ENCODE measurements at regions not wholly inside any gene's neighbourhood (a gene's known extent, or its start where the extent isn't known, plus 50 kb on each side); places are given as distances from the start of the nearest gene placed in this dataset.

GRCh38 chr13:77838271-77838670, 80.4 kb downstream of the EDNRB start:
- no peak for DNase-seq

DNA sequence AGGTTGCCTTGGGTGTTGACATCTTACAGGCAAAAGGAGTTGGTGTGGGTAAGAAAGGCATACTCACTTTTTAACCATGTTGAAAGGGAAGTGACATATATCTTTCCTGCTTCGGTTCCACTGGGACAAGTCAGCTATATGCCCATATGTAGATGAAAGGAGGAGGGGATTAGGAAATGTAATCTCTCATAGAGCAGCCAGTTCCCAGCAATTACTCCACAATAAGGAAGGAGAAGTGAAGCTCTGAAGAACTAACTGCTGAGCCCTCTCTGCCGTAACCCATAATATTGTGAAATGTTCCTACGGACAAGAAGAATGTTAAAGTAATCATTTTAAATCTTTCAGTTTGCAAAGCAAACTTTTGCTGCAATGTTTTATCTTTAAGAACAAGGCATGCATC, 82.2 kb downstream of the EDNRB start:
- DNase-seq = peak; percentile 4 to 28

- no peak for DNase-seq
Observed at GRCh38 chr13:77833331-77833863, 85.2 kb downstream of the EDNRB start.

- no peak for DNase-seq
Observed at GRCh38 chr13:77832339-77833100, 86.1 kb downstream of the EDNRB start.

DNA sequence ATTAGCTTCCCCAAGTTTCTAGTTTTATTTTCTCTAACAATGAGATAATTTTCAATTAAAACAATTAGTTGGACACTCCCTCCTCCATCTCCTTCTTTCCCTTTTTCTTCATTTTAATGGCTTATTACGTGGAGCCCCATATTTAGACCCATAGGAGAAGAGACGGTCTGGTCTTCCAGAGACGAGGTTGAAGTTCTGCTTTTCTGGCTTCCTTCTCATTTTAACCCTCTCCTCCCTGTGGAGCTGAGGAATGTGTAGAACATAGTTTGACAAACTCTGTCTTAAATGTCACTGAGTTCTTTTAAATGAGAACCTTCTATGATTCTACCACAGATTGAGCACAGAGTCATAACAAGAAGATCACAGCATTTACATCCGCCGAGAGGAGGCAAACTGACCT, 86.8 kb downstream of the EDNRB start:
- DNase-seq = no peak

DNA sequence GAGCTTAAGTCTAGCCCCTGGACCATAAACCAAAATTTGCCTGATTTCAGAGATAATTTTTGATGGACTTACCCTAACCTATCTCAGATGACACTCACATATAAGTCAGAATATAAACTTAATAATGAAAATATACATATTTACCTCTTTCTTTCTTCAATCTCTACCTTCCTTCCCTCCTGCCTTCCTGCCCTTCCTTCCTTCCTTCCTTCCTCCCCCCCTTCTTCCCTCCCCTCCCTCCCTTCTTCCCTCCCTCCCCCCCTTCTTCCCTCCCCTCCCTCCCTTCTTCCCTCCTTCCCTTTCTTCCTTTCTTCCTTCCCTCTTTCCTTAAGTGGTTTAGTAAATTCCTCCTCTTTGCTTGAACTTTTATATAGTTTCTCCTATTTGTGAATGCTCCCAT, 88.7 kb downstream of the EDNRB start:
- no peak for DNase-seq

DNA sequence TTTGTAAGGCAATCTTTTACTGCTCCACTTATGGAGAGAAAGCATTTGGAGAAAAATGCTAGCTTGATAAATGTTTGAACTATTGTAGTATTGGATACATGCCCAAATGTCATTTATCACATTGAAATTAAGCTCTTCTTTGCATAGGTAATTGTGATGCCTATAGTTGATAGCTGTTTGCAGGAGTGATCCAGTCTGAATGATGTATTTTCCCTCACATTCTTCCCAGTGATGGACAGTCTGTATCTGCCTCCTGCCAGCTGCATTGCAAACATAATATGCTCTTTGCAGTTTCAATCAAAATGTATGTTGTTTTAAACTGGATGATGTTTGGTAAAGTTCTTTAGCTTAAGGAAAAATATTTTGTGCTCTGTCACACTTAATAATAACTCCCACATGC, 89.8 kb downstream of the EDNRB start:
- no peak for DNase-seq

- no peak for DNase-seq
Observed at GRCh38 chr13:77827332-77827731, 91.3 kb downstream of the EDNRB start.

DNA sequence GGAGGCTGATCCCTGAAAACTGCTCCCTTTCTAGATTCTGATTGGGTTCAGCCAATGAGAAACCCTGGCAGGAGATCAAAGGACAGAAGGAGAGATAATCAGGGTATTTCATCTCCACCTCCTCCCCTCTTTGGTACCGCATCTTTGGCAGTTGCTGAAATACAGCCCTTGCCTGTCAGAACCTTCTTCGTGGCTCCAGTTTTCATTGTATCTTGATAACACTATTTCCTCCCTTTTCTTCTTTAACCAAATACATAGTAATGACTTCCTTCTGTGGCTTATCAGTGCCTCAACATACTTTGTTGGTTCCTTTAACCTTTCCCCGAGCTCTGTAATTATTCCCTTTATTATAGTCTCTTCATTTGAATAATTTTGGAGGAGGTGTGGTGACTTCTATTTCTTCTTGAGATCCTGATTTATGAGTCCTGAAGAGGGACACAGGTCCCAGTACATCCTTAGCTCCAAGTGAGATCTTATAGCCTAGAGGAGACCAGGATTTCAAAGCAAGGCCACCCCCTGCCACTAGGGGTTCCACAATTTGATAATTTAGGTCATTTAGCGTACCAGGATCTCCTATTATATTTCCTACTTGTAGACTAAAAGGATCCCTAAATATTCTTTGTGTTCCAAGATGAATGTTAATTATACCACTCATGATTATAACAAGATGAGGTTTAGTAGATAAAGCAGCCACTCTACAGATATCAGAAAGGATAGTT, 98.0 kb downstream of the EDNRB start:
- DNase-seq = no peak

GRCh38 chr13:77817521-77817920, 101.1 kb downstream of the EDNRB start:
- no peak for DNase-seq

GRCh38 chr13:77815330-77815729, 103.3 kb downstream of the EDNRB start:
- no peak for DNase-seq

Measured in CD4-positive, alpha-beta T cell treated with Interferon alpha-2 for 1 hour (primary cell).